ENCODE measurements at regions not wholly inside any gene's neighbourhood (a gene's known extent, or its start where the extent isn't known, plus 50 kb on each side); places are given as distances from the start of the nearest gene placed in this dataset.

DNA sequence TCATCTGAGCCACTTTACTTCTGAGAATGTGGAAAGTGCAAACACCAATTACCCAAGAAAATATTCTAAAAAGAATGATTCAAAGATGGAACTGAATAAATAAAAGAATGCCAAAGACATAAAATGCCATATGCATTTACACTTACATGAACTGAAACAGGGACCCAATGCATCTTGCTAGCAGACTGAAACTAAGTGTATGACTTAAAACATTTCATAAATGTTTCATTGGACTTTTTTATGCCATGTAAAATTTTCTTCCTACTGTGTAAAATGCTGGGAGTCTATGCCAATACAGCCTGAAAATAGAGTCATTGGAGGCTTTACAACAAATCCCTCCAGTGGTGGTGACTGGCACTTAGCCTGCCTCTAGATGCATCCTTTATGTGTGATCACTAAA lies 735.1 kb upstream of the CCDC54 start:
- no peak for DNase-seq

DNA sequence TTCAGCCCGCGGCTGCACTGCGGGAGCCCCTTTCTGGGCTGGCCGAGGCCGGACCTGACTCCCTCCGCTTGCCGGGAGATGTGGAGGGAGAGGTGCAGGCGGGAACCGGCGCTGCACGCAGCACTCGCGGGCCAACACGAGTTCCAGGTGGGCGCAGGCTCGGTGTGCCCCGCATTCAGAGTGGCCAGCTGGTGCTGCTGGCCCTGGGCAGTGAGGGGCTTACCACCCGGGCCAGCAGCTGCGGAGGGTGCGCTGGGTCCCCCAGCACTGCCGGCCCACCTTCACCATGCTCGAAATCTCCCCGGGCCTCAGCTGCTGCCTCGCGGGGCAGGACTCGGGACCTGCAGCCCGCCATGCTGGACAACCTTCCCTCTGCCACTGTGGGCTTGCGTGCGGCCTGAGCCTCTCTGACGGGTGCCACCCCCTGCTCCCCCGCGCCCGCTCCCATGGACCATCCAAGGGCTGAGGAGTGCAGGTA lies 733.5 kb upstream of the CCDC54 start:
- DNase-seq = no peak

DNA sequence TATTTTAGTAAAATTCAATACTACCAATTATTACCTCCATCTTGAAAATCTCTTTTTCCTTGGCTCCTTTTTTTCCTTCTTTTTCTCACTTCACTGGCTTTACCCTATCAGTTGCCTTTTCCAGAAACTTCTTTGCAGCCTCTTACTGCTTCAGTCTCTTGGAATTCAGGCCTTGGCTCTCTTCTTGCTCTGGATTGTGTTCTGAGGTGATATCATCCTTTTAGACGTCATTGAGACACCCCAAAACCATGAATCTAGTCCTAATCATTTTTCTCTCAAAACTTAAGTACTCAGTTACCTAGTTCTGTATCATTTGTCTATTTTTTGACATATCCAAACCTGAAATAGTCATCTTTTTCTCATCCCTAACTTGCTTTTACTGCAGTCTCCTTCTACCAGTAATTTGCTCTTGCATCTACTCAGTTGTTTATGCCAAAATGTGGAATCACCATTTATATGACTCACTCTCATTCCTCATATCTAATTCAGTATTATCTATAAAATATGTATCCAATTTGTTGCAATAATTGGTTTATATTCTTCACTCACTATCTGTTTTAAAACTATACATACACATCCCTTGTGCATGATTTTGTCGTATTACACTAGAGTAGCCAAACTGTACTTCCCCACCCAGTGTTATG lies 703.2 kb upstream of the CCDC54 start:
- no peak for DNase-seq

DNA sequence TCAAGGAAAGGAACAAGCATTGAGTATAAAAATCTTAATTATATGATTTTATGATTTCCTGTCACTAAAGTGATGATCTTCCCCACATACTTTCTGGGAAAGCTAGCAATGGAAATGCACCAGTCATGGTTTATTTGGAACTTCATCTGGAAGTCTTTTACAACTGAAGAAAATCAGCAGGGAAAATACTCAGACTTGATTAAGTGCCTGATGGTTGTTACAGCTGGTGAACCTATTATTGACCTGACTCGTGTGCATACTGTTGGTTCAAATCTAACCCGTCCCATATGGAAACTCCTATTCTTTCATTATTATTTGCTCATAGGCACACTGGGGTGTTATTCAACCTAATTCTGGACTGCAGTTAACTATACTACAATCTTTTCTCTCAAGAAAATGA lies 701.8 kb upstream of the CCDC54 start:
- no peak for DNase-seq

DNA sequence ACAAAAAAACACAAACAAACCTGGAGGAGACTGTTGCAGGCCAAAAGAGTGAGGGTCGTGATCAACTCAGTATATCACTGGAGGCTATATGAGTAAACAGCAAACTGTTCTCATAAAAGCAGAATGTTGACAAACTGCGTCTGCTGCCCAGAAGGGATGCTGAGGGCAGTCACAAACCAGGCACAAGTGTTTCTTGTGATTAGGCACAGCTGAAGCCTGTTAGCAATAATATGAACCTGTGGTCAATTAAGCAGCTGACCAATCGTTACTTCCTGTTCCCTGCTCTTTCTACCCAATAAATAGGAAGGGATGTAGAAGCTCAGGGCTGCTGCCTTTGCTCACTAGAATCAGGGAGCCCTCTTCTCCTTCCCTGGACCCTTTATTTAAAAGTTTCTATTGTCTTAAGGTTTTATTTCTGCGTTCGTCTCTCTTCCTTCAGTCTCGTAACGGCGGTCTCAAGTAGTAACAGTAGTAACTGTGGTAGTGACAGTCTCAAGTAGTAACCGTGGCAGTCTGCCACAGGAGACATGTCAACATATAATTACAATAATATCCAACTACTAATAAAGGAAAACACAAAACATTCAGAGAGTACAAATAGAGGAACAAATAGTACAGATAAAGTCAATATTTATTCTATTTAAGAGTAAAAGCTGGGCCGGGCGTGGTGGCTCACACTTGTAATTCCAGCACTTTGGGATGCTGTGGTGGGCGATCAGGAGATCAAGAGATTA lies 698.4 kb upstream of the CCDC54 start:
- DNase-seq = no peak

DNA sequence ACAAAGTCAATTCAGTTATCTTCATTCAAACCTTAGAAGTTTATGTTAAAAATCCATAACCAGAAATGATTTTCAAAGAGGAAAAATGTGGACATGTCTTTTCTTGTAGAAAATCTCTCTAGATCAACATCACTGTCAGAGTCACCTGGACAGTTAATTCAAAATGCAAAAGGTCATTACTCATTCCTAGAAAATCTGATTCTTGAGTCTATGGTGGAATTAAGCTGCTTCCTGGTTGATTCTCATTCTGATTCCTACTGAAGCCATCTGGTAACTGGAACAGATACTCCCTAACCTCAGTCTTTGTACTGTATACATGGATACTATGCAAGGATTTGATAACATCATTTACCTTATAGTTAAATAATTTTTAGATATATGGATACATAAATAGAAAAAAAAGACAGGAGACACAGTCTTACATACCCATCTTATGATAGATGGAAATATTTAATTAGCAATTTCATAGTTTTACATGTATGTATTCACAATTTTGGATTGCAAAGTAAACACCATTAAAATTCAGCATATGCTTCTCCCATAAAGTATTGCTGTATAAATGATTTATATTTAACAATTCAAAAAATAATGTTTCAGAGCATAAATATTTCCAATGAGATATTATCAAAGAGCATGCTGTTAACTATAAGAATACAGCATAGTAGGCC lies 693.2 kb upstream of the CCDC54 start:
- no peak for DNase-seq

DNA sequence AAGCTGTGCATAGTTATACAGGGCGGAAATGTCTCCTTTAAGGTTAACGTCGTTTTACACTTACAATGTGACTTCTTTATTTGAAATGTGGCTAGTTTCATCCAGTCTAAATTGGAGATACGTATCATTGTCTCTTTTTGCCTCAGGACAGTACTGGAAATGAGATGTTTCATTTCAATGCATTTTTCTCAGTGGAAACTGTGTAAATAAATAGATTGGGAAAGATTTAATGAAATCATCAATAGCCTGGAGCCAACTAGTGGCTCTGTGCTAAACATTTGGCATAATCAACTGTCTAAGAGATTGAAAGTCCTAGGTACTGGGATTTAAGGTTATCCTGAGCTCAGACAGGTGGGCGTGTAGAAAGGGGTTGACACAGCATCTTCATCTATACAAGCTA lies 691.5 kb upstream of the CCDC54 start:
- no peak for DNase-seq

DNA sequence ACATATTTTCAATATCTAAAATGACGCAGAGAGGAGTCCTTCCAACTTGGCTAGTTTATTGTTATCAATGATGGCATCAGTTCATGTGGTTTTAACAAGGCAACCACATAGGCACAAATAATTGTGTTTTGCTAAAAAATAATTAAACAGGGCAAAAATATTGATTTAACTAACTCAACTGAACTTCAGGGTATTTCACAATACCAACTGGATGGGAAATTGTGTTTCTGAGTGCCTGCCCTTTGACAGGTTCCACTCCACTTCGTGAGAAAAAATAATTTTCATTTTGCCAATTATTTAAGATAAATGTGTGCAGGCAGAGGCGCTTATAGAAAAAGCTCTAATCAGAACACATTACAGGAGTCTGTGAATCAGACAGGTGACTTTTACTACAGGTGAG lies 689.3 kb upstream of the CCDC54 start:
- no peak for DNase-seq

DNA sequence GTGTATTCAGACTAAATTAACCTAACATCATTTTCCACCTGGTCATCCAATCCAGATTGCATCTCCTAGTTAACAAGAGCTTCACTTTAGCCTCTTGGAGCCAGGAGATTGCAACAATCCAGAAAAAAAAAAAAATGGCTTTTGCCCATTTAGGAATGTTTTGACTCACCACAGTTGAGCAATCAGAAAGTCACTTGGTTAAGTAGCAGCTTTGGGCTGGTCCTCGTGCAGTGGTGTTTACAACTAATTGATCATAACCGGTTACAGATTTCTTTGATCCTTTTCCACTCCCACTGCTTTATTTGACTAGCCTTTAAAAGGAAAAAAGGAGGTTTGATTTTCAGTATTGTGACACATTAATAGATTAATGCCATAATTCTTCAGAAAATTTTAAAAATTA lies 688.8 kb upstream of the CCDC54 start:
- DNase-seq = no peak

DNA sequence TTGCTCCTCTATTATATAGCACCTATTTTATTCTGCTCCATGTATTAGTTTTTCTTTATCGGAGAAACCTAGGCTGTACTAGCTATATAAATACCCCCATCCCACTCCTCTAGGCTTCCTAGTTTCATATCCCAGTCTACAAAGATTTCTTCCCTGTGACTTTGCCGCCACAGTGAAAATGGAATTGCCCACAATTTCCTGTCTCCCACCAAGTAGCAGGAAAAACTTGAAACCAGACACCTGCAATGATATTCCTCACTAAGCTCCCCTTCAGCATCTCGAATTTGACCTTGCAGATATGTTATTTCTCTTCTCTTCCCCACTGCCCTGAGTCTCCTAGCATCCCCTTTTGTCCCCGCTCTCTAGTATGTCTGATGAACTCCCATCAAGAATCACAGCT lies 685.8 kb upstream of the CCDC54 start:
- no peak for DNase-seq

DNA sequence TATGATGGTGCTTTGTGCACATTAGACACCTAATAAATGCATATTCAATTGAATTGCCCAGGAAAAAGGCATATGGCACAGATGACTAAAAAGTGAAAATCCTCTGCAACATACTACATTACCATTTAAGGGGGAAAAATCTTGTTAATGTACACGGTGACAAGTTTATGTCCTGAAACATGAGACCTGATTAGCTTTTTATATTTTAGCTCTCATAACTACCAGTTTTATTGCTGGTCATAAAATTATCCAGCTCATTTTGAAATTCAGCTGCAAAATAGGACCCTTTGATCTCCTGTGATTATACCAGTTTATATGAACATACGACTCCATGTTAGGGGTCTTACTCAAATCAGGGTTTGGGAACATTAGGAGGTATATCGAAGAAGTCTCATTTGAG lies 684.6 kb upstream of the CCDC54 start:
- no peak for DNase-seq

DNA sequence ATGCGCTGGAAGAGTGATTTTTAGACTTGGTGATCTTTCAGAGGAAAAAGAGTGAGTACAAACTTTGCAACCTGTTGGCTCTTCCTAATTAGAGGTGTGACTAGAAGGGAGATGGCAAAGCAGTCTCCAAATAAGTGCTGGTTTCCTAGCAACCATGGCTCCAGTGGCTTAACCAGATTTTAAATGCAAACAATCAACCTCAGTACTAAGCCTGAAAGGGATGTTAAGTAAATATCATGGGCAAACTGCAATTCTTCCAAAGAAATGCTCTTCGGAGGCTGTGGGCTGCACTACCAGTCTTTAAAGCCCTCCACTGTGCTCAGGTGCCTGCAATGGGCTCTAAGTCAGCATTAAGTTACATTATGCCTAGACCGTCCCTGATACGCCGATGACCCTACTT lies 678.1 kb upstream of the CCDC54 start:
- no peak for DNase-seq

DNA sequence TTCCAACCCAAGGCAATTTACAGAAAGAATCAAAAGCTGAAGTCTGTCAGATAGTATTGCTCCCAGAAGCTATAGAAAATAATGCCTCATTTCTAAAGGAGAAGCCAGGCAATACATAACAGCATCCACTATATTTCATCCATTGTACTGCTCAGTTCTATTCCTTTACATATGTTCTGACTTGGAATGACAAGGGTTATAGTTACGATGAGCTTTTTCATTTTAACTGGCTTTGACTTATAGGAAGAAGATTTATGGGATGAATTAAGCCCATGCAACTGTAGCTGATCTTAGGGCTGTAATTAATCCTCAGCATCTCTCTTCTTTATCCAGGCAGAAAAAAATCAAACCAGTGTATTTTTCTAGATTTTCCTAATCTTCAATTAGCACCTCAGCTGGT lies 676.3 kb upstream of the CCDC54 start:
- DNase-seq = no peak

DNA sequence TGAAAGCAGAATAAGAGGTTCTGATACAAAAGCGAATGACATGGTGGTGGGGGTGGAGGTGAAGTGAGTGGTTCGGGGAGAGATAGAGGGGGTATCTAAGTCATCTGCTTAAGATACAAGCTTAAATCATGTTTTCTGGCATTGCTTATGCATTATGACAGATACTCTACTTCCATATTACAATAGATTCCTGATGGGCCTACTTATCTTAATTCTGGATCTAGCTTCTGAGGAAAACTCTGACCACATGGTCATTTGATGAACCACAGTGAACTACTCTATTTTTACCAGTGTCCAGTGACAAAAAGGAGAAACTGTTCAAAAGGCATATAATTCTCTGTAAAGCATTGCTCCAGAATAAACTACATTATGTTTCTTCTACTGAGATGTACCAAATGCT lies 673.7 kb upstream of the CCDC54 start:
- DNase-seq = no peak

DNA sequence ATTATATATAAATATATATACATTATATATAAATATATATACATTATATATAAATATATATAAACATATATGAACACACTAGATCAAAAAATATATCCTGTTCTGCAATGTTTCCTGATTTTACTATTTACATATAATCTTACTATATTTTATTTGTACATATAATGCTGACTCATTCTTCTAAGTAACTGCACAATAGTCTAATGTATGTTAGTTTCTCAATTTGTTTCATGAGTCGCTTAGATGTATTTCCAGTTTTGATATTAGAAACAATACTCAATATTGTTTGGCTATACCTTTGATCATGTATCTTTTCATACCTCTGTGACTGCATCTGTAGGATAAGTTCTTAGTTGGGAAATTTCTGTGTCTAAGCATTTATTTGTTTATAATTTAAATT lies 669.9 kb upstream of the CCDC54 start:
- no peak for DNase-seq

DNA sequence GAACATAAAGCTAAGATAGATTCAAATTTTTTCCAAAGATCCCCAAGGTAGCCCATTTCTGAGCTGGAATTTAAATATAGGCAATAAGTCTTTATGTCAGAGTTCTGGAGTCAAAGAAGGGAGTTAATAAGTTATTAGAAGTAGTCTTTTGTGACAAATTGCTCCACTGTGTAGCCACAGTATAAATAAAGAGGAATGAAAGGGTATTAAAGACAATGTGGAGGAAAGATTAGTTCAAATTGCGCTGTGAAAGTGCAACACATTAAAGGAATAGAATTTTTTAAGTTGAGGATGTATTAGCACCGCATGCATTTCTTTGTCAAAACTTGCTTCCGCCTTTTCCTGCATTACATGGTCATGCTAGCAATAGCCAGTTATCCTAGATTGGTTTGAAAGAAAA lies 666.6 kb upstream of the CCDC54 start:
- DNase-seq = no peak

DNA sequence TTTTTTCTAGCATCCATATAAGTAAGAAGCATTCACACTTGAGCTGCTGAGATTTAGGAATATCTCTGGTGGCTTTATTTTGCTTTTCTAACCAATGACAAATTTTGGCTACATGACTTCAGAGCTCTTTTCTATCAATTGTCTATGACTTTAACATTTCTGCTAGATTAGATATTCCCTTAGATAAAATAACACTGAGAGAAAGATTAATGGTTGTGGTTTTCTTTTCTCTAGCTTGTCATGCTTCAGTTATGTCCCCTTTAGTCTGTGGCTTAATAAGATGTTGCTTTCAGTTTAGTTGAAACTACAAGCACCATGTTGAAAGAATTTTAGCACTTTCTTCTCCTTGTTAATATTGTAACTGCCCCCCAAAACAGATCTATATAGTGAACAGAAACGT lies 665.6 kb upstream of the CCDC54 start:
- DNase-seq = no peak

DNA sequence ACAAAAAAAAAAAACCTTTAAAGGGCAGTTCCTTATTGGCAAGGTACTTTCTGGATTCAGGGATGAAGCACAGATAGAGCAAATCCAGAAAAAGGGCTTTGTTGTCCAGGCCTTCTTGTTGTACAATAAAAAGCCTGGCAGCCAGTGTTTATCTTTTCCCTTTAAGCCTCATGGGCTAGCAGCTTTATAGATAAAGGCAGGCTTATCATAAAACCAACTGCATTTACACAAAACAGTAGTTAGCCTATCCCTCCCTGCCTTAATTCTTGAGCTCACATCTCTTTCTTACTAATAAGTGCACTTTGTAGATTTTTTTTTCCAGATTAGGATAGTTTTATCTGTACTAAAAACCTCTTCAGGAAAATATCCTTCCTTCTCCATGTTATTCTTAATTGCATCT lies 662.8 kb upstream of the CCDC54 start:
- no peak for DNase-seq

DNA sequence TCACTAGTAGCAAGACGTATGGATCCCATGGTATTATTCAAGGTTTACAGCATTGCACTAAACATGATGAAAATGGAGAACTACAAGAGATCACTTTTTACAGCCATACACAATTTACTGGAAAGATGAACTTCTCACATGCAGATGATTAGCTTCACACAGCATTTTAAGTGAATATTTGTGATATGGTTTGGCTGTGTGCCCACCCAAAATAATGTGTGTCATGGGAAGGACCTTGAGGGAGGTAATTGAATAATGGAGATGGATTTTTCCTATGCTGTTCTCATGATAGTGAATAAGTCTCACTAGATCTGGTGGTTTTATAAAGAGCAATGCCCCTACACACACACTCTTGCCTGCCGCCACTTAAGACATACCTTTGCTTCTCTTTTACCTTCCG lies 662.0 kb upstream of the CCDC54 start:
- no peak for DNase-seq

DNA sequence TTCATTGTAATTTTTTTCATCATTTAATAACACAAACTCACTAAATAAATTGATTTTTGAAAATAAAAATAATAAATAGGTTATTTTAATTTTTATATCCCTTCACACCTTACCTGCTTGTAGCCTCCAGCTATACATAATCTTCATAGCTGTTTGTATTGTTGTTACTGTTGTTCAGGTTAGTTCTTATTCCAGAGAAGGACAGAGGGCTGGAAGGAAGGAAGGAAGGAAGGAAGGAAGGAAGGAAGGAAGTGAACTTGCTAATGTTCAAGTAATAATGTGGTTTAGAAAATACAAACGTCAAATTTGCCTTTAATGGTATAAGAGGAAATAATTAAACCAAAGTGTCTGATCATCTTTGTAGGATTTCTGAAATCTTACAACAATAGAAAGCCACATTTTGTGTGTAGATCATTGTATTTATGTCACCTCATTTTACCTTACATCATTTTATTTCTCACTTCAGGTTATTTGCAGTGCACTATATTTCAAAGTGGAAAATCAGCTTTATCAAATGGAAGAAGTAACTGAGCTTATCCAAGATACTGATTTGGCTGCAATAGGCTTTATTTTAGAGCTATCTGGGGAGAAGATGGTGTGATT lies 660.0 kb upstream of the CCDC54 start:
- DNase-seq = no peak

DNA sequence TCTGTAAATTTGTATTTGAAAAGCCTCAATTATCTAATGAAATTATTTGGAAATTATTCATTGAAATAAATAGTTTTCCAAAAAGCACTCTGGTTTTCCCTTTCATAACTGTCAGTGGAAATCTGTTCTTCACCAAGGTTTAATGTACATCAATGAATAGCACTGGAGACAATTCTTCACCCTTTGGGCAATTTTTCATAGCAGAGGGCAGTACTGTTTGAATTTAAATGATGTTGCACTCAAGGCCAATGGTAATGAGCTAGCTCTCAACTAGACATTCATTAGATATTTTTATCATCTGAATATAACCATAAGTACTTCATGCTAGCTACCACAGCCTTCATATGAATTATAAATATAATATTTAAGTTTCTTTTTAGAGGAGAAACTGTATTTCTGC lies 658.2 kb upstream of the CCDC54 start:
- DNase-seq = no peak

DNA sequence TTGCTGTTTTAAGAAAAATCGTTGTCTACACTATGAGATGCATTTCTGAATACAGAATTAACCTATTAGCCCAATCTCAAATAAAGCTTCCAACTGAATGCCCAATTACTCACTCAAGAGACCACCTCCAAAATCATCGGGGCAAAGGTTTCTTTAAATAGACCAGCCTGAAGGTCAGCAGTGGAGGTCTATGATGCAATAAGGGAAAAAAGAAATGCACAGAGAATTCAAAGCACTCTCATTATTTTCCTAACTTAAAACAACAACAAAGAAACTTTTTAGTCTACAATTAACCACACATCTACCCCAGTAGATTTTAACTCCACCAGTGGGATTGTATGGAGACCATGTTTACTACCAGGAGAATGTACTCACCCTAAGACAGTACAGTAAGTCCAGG lies 657.7 kb upstream of the CCDC54 start:
- DNase-seq = no peak

DNA sequence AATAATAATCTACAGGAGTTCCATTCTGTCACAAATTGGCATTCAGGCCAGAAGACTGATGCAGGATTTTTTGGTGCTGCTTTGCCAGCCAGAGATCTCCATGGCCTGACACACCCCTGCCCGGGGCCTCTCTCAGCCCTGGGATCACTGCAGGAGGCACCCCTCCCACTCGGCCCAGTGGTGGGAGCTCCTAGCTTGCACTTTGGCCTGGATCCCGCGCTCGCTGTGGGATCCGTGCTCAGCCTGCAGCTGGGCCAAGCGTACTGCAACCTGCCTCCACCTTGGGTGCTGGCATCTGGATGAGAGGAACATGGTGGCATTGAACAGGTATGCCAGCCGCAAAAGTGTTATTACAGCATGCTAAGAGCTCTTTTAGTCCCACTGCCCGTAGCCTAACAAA lies 656.7 kb upstream of the CCDC54 start:
- no peak for DNase-seq

DNA sequence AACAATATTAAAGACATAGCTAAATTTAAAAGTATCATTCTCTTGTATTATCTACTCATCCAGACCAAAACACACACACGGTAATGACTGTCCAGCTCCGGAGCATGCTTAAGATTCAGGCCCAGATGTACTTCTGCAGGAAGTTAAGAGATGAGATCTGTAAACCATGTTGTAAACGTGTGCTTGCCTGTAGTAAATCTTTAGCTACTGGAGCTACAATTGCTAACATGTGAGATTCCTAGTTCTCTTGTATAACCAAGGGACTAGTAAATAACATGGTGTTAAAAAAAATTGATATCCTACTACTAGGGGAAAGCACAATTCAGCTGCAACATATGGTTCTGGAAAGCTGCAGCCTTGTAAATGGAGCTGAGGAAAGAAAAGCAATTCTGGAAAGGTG lies 651.7 kb upstream of the CCDC54 start:
- DNase-seq = peak; percentile 37
